ENCODE measurements at regions not wholly inside any gene's neighbourhood (a gene's known extent, or its start where the extent isn't known, plus 50 kb on each side); places are given as distances from the start of the nearest gene placed in this dataset.
"Not testable (repeated sequence)": the region's sequence is repeated elsewhere in the genome, so short reads cannot be mapped to it uniquely, and the experiment has no call there.

GRCh38 chr14:106757444-106757843 lies 1231.1 kb downstream of the TMEM121 start:
- not testable (repeated sequence) for DNase-seq (ENCODE audit: low read depth in 2 of 2)

DNA sequence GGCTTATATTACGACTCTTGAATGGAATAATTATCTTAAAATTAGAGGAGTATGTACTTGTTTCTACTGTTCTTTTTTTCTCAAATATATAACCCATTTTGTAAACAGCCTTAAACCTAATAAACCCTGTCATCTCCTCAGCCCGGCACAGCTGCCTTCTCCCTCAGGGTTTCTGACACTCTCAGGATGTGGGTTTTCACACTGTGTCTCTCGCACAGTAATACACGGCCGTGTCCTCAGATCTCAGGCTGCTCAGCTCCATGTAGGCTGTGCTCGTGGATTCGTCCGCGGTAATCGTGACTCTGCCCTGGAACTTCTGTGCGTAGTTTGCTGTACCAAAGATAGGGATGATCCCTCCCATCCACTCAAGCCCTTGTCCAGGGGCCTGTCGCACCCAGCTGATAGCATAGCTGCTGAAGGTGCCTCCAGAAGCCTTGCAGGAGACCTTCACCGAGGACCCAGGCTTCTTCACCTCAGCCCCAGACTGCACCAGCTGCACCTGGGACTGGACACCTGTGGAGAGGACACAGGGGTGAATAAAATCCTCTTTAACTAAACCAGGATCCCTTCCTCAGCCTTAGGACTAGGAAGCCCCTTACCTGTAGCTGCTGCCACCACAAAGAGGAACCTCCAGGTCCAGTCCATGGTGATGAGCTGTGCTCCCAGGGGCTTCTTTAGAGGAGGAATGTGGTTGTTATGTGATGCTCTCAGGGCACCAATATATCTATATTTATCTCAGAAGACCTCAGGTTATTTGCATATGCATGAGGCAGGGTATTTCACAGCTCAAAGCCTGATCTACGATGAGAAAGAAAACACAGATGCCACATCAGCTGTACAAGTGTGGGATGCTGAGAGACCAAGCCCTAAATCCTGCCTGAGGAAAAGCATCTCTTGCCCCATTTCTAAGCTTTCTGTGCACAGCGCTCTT lies 1235.8 kb downstream of the TMEM121 start:
- DNase-seq (ENCODE audit: low read depth in 2 of 2), result not testable (repeated sequence)

DNA sequence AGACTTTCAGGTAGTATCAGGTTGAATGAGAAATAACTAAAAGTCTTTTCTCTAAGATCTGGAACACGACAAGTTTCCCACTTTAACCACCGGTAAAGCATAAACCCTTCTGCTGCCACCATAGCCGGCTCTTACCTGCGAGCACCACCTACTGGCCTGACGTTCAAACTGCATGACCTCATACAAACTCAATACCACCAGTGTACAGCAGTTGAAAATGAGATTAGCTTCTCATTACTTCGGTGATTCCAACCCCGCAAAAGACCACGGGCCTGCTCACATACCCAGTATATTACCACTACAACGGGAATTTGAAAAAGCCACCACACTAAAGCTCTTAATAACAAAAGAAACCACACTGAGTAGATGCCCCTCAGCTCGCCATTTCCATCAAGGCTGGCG lies 1238.6 kb downstream of the TMEM121 start:
- not testable (repeated sequence) for DNase-seq (ENCODE audit: low read depth in 2 of 2)

DNA sequence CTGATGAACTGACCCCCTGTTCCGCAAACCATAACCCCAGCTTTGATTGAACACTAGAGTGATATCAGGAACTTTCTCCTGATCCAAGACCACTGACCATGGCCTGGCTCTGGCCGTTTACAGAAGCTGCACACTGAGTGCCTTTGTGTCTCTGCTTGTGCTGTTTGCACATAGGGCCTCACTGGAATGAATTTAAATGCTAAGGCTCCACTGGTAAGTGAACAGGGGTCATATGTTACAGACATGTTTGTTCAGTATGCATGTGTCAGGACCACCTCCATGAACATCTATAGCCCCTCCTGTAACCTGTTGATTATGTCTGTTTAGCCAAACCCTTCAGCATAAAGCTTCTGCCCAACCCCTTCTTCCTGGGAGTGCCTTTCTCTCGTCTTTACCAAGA lies 1239.8 kb downstream of the TMEM121 start:
- DNase-seq (ENCODE audit: low read depth in 2 of 2), result no peak

GRCh38 chr14:106766551-106767277 lies 1240.3 kb downstream of the TMEM121 start:
- DNase-seq (ENCODE audit: low read depth in 2 of 2), result peak in 1 of 2 donors; percentile 13

- not testable (repeated sequence) for DNase-seq (ENCODE audit: low read depth in 2 of 2)
Measured at GRCh38 chr14:106768230-106768629, 1241.8 kb downstream of the TMEM121 start.

GRCh38 chr14:106768972-106769700 lies 1242.8 kb downstream of the TMEM121 start:
- DNase-seq (ENCODE audit: low read depth in 2 of 2), result not testable (repeated sequence)

GRCh38 chr14:106770158-106770672 lies 1243.8 kb downstream of the TMEM121 start:
- not testable (repeated sequence) for DNase-seq (ENCODE audit: low read depth in 2 of 2)

DNA sequence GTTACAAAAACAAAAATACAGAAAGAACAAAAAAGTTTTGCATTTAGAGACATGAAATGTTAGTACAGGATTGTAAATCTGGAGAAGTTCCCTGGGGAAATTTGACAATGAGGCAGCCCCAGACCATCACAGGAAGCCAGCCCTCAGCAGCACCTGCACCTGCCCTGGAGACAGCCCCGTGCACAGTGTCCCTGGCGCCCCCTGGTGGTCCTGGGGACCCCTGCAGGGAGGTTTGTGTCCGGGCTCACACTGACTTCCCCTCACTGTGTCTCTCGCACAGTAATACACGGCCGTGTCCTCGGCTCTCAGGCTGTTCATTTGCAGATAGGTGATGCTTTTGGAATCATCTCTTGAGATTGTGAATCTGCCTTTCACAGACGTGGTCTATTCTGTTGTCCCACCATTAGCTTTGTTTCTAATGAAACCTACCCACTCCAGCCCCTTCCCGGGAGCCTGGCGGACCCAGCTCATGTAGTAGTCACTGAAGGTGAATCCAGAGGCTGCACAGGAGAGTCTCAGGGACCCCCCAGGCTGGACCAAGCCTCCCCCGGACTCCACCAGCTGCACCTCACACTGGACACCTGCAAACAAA lies 1248.6 kb downstream of the TMEM121 start:
- peak; percentile 50 to 62 for DNase-seq (ENCODE audit: low read depth in 2 of 2)

DNA sequence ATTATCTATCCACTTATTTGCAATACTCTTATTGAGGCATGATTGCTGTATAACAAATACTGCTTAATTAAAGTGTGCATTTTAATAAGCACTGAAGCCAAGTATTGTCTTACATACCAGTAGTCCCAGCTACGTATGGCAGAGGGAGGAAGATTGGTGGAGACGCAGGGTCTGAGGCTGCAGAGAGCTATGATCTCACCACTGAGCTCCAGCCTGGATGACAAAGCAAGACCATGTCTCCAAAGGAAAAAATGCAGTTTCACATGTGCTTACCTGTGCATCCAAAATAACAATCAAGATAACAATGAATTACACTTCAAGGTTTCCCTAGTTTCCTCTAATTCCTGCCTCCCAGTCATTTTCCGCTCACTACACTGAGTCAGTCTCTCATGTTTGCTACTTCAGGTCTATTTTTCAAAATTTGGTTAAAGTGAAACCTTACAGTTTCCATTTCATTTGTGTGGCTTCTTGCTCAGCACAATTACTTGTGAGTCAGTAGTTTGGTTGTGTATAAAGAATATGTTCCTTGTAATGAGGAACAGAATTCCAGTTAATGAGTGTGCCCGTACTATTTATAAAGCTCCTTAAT lies 1250.1 kb downstream of the TMEM121 start:
- DNase-seq (ENCODE audit: low read depth in 2 of 2), result no peak

GRCh38 chr14:106778986-106779385 lies 1252.6 kb downstream of the TMEM121 start:
- no peak for DNase-seq (ENCODE audit: low read depth in 2 of 2)

DNA sequence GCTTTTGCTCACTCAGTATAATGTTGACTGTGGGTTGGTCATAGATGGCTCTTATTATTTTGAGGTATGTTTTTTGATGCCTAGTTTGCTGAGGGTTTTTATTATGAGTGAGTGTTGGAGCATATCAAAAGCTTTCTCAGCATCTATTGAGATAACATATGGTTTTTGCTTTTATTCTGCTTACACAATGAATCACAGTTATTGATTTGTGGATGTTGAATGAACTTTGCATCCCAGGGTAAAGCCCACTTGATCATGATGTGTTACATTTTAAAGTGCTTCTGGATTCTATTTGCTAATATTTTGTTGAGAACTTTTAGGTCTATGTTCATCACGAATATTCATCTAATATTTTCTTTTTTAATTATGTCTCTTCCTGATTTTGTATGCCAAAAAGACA lies 1260.3 kb downstream of the TMEM121 start:
- no peak for DNase-seq (ENCODE audit: low read depth in 2 of 2)

DNA sequence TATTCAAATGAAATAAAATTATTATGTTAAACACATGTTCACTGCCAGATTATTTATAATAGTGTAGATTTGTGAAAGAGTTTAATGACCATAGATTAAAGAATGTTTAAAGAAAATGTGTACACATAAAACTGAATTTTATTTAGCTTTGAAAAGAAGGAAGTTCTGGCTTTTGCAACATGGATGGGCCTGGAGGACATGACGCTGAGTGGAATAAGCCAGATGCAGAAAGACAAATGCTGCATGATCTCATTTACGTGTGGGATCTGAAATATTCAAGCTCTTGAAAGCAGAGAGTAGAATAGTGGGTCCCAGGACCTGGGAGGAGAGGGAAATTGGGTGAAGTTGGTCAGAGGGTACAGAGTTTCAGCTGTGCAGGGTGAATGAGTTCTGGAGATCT lies 1261.2 kb downstream of the TMEM121 start:
- DNase-seq (ENCODE audit: low read depth in 2 of 2), result no peak

- no peak for DNase-seq (ENCODE audit: low read depth in 2 of 2)
Measured at GRCh38 chr14:106788534-106788933, 1262.2 kb downstream of the TMEM121 start.

DNA sequence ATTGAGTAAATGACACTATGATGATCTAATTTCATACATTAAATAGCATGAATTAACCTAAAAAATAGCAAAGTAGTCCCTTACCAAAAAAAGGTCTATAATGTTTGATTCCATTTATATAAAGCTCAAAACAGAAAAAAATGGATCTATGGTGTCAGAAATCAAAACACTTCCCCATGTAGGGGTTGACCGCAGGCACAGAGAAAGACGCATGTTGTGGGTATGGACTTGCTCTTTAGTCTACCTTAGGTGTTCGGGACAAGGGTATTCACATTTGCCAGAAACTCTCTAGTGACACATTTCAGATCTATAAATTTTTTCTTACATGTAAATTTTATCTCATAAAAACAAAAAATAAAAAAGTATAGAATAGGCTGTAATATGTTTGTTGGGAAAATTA lies 1262.9 kb downstream of the TMEM121 start:
- no peak for DNase-seq (ENCODE audit: low read depth in 2 of 2)

DNA sequence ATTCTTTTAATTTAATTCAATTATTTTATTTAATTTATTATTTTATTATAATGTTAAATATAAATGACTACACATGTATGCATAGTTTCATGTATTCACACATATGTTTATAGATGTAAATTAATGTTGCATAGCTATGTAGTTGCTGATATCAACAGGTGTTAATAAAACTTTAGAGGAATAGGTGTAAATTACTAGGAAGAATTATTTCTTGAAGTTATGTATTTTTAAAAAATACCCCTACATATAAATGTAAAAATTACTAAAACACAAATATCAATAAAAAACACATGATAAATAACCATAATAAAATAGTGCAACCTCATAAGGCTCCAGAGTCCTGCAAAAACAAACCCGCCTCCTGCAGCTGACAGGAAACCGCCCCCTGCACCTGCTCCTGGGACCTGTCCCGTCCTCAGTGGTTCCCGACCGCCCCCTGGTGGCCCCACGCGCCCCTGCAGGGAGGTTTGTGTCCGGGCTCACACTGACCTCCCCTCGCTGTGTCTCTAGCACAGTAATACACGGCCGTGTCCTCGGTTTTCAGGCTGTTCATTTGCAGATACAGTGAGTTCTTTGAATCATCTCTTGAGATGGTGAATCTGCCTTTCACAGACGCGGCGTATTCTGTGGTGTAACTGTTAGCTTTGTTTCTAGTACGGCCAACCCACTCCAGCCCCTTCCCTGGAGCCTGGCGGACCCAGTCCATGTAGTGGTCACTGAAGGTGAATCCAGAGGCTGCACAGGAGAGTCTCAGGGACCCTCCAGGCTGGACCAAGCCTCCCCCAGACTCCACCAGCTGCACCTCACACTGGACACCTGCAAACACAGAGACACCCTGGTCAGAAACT lies 1264.0 kb downstream of the TMEM121 start:
- DNase-seq (ENCODE audit: low read depth in 2 of 2), result peak; percentile 45 to 60

- DNase-seq (ENCODE audit: low read depth in 2 of 2), result no peak
Measured at GRCh38 chr14:106792543-106792942, 1266.2 kb downstream of the TMEM121 start.

- not testable (repeated sequence) for DNase-seq (ENCODE audit: low read depth in 2 of 2)
Measured at GRCh38 chr14:106798166-106798565, 1271.8 kb downstream of the TMEM121 start.

DNA sequence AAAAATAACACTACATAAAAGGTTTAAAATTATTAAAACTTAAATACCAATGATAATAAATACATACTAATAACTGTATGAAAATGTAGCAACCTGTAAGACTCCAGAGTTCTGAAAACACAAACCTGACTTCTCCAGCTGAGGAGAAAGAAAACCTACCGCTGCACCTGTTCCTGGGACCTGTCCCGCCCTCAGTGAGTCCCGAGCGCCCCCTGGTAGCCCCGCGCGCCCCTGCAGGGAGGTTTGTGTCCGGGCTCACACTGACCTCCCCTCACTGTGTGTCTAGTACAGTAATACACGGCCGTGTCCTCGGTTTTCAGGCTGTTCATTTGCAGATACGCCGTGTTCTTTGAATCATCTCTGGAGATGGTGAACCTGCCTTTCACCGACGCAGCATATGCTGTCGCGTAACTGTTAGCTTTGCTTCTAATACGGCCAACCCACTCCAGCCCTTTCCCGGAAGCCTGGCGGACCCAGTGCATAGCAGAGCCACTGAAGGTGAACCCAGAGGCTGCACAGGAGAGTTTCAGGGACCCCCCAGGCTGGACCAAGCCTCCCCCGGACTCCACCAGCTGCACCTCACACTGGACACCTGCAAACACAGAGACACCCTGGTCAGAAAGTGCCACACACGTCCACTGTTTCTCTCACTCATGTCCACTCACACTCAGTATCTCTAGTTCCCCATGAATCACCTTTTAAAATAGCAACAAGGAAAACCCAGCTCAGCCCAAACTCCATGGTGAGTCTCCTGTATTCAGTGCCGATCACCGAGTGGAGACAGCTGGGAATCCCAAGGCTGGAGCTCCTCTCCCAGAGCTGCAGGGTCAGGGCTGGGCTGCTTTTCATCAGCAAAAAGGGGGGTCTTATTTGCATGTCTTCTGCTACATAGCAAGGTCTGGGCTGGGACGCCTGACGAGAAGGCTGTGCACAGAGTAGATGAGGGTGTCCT lies 1276.3 kb downstream of the TMEM121 start:
- no peak for DNase-seq (ENCODE audit: low read depth in 2 of 2)

Measured in stimulated activated CD8-positive, alpha-beta memory T cell treated with anti-CD3 and anti-CD28 coated beads, Interleukin-7, amount 100 ng/mL, for 1 hour (primary cell).